Keratinocyte (primary cell): ENCODE measurements at regions not wholly inside any gene's neighbourhood (a gene's known extent, or its start where the extent isn't known, plus 50 kb on each side); places are given as distances from the start of the nearest gene placed in this dataset.

Source experiments
- CTCF ChIP-seq, 3 experiments: IDR thresholded peaks in 1 of 3; conservative IDR thresholded peaks in 1 of 3; optimal IDR thresholded peaks in 1 of 3; 2 replicates in 2 of 3; 3 replicates in 1 of 3; pipeline versions ENCODE3 to v1.5.1; 2011; ENCODE audit warnings: low read length in 3 of 3, mild to moderate bottlenecking in 3 of 3, moderate library complexity in 2 of 3, control low read depth in 1 of 3, inconsistent platforms in 1 of 3; ENCODE audit not compliant: insufficient read depth in 2 of 3; ENCODE audit errors: extremely low read depth in 1 of 3
- EZH2 ChIP-seq: IDR thresholded peaks from one replicate; pipeline ENCODE4 v1.6.1; 2012; ENCODE audit warnings: inconsistent platforms, mild to moderate bottlenecking, low read length, moderate library complexity

DNA sequence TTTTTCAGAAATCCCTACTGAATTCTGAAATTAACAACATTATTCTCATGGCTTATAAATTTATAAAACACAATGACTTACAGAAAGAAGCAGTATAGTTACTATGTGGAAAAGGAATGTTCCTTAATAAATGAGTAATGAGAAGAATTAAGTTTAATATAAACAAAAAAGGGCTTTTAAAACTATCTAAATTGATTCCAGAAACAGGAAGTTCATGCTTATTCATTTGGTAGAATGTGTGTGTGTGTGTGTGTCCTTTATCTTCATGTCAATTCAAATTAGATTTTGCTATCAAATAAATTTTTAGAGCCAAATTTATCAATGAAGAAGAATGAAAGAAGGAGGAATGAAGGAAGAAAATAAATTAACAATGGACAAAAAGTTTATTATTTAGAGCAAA is 440.8 kb upstream of the LRRTM4 start:
- TF ChIP-seq CTCF (optimal IDR thresholded peaks at IDR 0.05 in 1 of 3, IDR thresholded peaks at IDR 0.05 in 1 of 3, conservative IDR thresholded peaks at IDR 0.05 in 1 of 3; ENCODE audit: extremely low read depth in 1 of 3, insufficient read depth in 2 of 3, low read length in 3 of 3): no peak
- TF ChIP-seq EZH2: no peak
